GM23338 (cell line): ENCODE measurements at regions not wholly inside any gene's neighbourhood (a gene's known extent, or its start where the extent isn't known, plus 50 kb on each side); places are given as distances from the start of the nearest gene placed in this dataset.

Source experiments
- CREB1 ChIP-seq: fragments of 250-450 bp; sonication (Bioruptor Pico); IDR thresholded peaks from 2 replicates; pipeline ENCODE4 v1.5.0; 2020; ENCODE audit warnings: low read depth, mild to moderate bottlenecking, moderate library complexity
- JUNB ChIP-seq: IDR thresholded peaks from one replicate; pipeline ENCODE4 v1.6.1; 2016; ENCODE audit warnings: antibody characterized with exemption; ENCODE audit not compliant: unreplicated experiment
- POLR2AphosphoS5 ChIP-seq: IDR thresholded peaks from 2 replicates; pipeline ENCODE4 v1.6.1; 2016; ENCODE audit warnings: antibody characterized with exemption, low read depth
- REST ChIP-seq: IDR thresholded peaks from one replicate; pipeline ENCODE4 v1.6.1; 2018; ENCODE audit warnings: antibody characterized with exemption; ENCODE audit not compliant: unreplicated experiment
- STAT1 ChIP-seq: IDR thresholded peaks from one replicate; pipeline ENCODE4 v1.6.1; 2016; ENCODE audit warnings: antibody characterized with exemption; ENCODE audit not compliant: unreplicated experiment
- ZNF114 ChIP-seq: fragments of 250-450 bp; sonication (Bioruptor Pico); IDR thresholded peaks from 2 replicates; pipeline ENCODE4 v1.5.0; 2020; ENCODE audit warnings: mild to moderate bottlenecking, moderate library complexity
- ZNF462 ChIP-seq: fragments of 250-450 bp; sonication (Bioruptor Pico); IDR thresholded peaks from 2 replicates; pipeline ENCODE4 v1.5.0; 2020; ENCODE audit warnings: mild to moderate bottlenecking, moderate library complexity

GRCh38 chr2:228845162-228845925, 425.7 kb downstream of the PID1 start (continued):
- TF ChIP-seq ZNF462 (CRISPR knock-in tag) (no peak), CREB1 (no peak), POLR2AphosphoS5 (no peak), JUNB (no peak), STAT1 (no peak), ZNF114 (CRISPR knock-in tag) (no peak), REST (no peak)
